GM12875 (cell line): ENCODE measurements at regions not wholly inside any gene's neighbourhood (a gene's known extent, or its start where the extent isn't known, plus 50 kb on each side); places are given as distances from the start of the nearest gene placed in this dataset.

Source experiments
- H3K4me3 ChIP-seq: one replicate; pipeline ENCODE4 v1.5.1; 2011; ENCODE audit warnings: low read depth, low read length, control low read depth
- CTCF ChIP-seq: IDR thresholded peaks from 2 replicates; pipeline ENCODE4 v1.5.1; 2011; ENCODE audit warnings: low read depth, mild to moderate bottlenecking, control low read depth, inconsistent platforms, low read length, moderate library complexity, borderline replicate concordance; ENCODE audit not compliant: insufficient read depth

DNA sequence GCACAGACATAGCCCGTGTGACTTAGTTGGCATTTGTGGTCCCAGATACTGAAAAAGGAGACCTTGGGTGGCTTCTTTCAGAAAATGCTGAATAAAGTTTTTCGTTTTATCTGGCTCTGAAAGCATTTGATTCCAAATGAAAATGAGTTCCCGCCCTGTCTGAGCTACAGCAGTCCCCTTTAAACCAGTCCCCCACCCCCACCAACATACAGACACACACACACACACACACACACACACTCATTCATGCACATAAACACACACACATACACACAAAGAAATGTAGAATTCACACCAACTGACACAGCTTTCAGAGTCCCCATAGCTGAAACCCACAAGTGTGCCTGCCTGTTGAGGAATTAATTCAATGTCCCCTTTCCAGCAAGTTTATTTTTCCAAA, 97.0 kb upstream of the SMARCA2 start:
- H3K4me3 ChIP-seq, result no peak overlapping the region
- TF ChIP-seq CTCF, result no peak

DNA sequence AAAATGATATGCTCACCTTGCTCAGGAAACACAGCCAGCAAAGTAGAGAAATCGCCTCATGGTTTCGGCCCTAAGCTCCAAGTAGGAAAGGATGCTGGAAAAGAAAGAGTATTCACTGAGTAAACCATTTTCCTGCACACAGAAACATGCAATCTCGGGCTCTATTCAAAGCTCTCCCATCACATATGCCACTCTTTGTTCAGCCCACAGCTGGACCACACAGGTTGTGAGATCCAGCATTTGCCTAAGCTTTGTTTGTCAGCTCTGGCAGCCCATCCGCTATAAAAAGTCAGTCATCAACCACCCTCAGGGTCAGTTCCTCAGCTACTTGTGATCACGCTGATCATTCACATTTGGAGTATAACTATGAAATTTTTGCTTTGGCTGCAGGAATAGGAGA, 96.5 kb upstream of the SMARCA2 start:
- TF ChIP-seq CTCF, result no peak
- H3K4me3 ChIP-seq, result no peak overlapping the region

DNA sequence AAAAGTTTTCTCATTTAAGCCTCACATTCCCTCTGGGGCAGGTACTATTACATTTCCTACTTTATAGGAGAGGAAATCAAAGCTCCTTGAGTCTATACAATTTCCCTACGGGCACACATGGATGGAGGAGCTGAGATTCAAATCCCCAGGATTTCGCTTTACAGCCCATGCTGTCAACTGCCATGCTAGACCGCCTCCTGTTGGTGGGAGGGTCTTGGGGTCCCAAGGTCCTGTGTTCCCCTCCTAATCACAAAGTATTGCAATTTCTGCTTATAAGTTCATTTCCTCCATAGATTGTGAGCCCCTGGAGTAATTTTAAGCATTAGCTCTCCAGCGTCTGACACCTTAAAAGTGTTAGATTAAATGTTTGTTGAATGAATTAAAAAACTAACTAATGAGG, 95.9 kb upstream of the SMARCA2 start:
- no peak for TF ChIP-seq CTCF
- H3K4me3 ChIP-seq, result no peak overlapping the region

DNA sequence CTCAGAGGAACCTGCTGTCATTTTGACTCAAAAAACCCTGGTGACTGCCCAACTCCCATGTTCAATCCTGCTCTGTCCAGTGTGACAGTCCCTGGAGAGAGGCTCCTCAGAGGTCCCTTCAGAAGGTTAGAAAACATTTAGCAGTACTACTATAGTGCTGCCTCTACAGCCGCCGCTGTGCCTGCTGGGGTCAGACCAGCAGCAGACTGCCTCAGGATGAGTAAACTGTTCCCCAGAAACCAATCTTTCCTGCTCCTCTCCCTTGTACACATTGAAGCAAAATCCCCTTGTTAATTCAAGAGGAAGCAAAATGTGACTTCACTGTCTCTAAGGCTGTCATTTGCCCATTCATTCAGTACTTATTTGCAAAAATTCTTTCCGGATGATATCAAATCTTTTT, 94.8 kb upstream of the SMARCA2 start:
- TF ChIP-seq CTCF, result no peak

DNA sequence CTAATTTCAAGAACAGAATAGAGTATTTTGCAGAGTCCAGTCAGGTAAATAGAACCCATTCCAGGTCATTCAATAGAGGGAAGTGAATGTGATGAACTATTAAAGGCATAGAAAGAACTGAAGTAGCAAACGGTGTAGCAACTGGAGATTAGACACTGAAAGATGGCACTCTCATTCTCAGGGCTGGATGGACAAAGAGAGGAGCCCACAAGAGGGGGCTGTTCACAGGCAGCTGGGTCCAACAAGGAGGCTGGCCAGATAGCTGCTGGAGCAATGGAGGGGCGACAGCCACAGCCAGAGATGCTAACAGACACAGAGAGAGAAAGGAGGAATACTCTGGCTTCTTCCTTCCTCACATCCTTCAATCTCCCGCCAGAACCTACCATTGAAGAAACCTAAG, 93.1 kb upstream of the SMARCA2 start:
- TF ChIP-seq CTCF, result no peak
- H3K4me3 ChIP-seq, result no peak overlapping the region

More for the DNA sequence above, 94.8 kb upstream of the SMARCA2 start:
- H3K4me3 ChIP-seq, result no peak overlapping the region

DNA sequence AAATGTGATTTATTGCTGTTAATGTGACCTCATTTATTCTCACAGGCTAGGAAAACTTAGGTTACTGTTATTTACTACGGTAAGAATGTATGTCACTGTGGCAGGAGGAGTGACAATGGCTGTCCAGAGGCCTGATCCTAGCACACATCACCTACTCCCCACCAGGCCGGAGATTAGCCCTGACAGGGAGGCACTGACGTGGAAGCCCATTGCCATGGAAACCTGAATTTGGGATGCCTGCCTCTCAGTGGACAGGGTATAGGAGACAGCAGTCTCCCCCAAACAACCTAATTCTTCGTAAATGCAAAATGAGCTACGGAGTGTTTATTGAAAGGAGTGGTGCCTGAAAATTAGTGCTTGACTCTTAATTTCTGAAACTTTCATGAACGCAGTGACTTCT, 87.6 kb upstream of the SMARCA2 start:
- no peak overlapping the region for H3K4me3 ChIP-seq
- TF ChIP-seq CTCF, result no peak

DNA sequence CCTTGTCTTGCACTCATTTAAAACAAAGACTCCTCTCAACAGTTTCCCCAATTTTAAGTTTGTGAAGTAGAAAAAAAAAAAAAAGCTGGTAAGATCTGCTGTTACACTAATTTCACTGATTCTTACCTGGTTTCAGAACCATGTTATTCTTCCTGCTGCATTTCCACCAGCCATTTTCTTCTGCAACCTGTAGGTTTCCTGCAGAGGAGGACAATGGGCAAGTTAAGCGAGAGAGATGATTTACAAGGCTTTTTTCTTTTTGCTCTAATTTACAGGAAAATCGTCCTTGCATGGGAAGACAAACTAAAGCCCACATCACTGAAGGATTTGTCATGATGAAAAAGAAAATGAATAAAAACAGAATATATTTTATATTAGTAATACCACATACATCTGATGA, 86.0 kb upstream of the SMARCA2 start:
- no peak for TF ChIP-seq CTCF
- no peak overlapping the region for H3K4me3 ChIP-seq
